CD4-positive, alpha-beta T cell treated with Interleukin-21 for 1 hour (primary cell): ENCODE measurements at regions not wholly inside any gene's neighbourhood (a gene's known extent, or its start where the extent isn't known, plus 50 kb on each side); places are given as distances from the start of the nearest gene placed in this dataset.

ENCODE experiments used
- DNase-seq: peaks from one replicate; pipeline ENCODE4 v3.0.0-alpha.2; 2020

DNA sequence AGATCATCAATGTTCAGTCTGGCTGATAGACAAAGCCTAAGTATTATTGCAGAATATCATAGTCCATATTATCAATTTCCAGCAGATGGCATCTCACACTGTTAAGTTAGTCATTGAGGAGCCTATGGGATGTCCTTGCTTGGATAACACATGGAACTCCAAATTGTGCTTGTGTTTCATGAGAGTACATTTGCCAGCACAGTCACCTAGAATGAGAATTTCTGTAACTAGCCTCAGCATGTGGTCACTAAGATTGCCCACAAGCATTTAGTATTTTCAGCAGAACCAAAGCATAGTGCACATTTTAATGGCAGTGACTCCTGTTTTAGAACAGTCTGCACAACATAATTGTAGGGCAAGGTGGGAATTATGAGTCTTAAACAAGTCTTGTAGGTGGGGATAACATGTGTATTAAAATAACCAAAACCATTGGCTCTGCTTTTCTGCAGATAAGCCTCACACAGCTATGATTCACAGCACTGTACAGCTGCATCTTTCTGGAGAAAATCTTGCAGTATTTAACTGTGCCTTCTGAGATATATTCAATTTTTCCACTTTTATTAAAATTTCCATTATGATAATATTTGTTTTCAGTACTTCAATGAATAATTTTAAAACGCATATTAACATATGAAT lies 882.8 kb upstream of the SOX9 start:
- DNase-seq, result no peak

DNA sequence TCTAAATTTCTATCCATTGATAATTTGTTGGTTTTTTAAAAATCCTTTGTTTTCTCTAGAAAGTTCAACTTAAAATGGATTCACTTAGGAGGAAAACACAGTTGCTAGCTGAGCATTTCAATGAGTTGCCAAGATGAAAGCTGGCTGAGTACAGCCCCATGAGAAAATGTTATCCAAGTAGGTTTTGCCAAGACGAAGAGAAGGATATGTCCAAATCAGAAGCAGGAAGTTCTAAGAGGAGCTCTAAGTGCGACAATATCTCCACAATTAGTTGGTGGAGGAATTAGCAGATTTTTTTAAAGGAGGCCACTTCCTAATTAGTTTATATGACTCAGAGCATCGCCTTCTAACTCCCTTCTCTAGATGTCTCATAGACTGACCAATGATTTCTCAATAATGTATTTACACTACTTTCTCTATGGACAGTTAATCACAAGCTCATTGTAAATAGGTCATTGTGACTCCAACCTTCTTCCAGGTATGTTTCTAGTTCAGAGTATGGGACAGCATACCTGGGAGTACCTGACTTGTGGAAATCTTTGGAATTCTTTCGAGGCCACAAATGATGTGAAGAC lies 873.3 kb upstream of the SOX9 start:
- DNase-seq, result no peak

- DNase-seq, result no peak
Measured at GRCh38 chr17:71251276-71251675, 869.5 kb upstream of the SOX9 start.

- no peak for DNase-seq
Measured at GRCh38 chr17:71251951-71252350, 868.9 kb upstream of the SOX9 start.

DNA sequence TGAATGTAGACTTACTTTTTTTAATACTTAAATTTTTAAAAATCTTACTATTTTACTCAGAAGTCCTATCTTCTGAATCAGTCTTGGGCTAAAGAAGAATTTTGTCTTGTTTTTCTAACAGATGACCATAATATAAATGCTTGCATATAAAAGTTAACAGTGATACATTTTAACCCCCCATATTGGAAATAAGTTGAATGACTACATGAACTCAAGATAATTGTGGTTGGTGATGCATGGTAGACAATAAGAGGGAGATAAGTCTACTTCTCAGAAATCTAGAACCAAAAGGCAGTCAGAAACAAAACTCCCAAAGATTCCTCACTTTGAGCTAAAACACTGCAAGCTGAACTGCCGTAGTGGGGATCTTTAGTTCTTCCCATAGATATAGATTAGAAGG lies 868.4 kb upstream of the SOX9 start:
- no peak for DNase-seq

DNA sequence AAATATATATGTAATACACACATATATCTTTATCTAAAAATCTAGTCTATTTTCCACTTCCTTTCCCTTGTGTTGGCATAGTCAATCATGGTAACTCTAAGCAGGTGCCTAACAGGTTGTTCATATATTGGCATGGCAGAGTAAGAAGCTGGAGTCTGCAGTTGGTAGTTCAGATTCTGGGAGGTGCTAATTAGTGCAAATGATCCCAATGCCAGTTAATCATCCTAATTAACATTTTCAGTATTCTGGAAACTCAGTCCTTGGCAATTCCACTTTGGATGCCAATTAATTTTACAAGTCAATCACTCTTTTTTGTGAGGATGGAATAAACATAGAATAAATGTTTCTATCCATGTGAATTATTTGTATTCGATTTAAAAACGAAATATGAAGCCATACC lies 863.7 kb upstream of the SOX9 start:
- DNase-seq, result no peak

DNA sequence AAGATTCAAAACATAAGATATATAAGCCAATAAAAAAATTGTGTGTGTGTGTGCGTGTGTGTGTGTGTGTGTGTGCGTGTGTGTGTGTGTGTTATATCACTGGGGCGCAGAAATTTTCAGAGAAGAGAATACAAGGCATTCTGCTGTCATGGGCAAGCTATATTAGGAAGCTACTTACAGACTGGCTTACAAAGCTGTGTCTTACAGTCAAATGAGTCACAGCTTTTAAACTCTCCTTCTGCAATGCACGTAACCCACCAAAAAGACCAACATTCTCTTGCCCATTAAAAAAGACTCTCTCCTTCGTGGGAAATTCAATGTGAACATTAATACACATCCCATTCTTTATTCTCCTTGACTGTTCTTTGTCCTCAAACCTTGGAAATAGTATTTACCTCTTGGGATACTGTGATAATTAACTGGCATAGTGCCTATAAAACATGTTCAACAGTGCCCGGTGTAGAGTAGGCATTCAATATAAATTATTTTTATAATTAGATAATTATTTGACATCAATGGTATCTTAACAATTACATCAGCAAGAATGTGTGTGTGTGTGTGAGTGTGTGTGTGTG lies 860.4 kb upstream of the SOX9 start:
- no peak for DNase-seq

DNA sequence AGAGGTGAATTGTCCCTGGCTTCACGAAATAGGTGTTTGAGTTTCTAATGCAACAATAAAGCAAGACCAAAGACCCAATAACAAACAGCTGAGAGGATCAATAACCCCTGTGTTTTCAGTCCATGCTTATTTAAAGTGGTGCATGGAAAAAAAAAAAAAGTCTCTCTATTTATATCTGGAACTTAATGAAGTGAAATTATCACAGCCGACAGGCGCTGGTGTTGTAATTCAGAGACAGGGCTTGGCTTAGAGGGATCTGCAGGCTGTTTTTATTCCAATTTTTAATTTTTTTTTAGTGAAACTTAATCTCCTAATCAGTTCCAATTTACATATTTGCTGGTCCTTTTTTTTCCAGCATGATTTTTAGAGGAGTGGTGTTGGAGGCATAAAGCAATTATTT lies 858.2 kb upstream of the SOX9 start:
- no peak for DNase-seq

- DNase-seq, result no peak
Measured at GRCh38 chr17:71267668-71268067, 853.2 kb upstream of the SOX9 start.

GRCh38 chr17:71269201-71269600 lies 851.6 kb upstream of the SOX9 start:
- no peak for DNase-seq

- no peak for DNase-seq
Measured at GRCh38 chr17:71273441-71273840, 847.4 kb upstream of the SOX9 start.

- DNase-seq, result no peak
Measured at GRCh38 chr17:71276079-71276478, 844.7 kb upstream of the SOX9 start.

- DNase-seq, result no peak
Measured at GRCh38 chr17:71283486-71283885, 837.3 kb upstream of the SOX9 start.

- DNase-seq, result no peak
Measured at GRCh38 chr17:71284032-71284755, 836.6 kb upstream of the SOX9 start.

- DNase-seq, result no peak
Measured at GRCh38 chr17:71286625-71287024, 834.2 kb upstream of the SOX9 start.

GRCh38 chr17:71287071-71287823 lies 833.6 kb upstream of the SOX9 start:
- no peak for DNase-seq

DNA sequence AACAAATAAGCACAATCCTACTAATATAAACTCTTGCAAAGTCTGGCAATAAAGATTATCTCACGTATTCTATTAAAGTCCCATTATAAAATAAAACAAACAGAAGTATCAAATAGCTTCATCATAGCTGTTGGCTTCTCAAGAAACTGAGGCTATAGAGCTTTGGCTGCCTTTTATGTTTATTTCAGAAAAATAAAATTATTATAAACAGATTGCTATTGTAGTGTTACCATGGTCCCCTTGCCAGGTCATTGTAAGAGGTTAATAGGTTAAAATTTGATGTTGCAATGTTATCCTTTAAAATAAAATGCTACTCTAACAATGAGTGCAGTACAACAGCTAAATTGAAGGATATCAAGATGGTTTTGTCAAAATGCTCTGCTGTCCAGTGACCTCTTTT lies 828.8 kb upstream of the SOX9 start:
- DNase-seq, result no peak

GRCh38 chr17:71296005-71296404 lies 824.8 kb upstream of the SOX9 start:
- DNase-seq, result no peak

GRCh38 chr17:71301063-71301462 lies 819.8 kb upstream of the SOX9 start:
- DNase-seq, result no peak

DNA sequence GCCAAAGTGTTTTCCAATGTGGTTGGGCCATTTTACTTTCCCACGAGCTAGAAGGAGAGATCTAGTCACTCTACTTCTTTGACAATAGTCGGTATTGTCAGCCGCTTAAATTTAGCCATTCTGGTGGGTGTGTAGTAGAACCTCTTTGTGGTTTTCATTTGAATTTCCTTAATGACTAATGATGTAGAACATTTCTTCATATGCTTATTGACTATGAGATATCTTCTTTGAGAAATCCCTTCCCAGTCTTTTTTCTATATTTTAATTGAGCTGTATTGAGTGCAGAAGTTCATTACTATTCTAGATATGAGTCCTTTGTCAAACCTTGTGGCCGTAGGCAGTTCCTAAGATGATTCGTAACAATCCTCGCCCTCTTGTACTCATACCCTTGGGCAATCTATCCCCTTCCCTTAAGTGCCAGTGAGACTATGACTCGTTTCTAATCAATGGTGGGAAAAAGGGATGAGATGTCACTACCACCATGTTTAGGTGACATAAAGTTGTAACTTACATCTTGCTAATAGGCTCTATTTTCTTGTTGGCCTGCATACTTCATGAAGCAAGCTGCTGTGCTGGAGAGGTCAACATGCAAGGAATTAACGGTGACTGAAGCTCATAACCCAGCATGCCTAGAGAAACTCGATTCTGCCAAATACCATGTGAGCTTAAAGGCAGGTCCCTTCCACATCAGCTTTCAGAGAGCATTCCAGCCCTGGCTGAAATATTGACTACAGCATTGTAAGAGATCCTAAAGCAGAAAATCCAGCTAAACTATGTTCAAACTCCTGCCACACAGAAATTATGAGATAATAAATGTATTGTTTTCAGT lies 817.9 kb upstream of the SOX9 start:
- no peak for DNase-seq

DNA sequence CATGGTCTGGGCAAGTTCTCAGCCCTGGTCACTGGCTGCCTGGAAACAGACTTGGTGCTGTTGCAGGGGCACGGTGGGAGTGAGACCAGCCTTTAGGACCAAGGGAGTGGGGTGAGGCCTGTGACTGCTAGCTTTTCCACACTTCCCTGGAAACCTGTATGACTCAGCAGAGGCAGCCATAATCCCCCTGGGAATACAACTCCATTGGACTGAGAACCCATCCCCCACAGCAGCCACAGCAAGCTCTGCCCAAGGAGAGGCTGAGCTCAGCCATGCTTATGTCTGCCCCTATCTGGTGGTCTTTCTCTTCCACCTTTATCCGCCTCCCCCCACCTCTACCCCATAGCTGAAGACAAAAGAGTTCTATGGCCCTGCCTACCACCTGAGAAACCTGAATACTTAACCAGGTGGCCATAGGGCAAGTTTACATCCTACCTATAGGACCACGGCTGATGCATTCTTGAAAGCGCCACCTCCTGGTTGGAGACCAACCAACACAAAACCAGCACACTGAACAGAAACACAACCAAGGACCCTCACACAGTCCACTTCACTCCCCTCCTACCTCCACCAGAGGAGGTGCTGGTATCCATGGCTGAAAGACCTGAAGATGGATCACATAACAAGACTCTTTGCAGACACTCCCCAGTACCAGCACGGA lies 816.2 kb upstream of the SOX9 start:
- DNase-seq, result no peak

DNA sequence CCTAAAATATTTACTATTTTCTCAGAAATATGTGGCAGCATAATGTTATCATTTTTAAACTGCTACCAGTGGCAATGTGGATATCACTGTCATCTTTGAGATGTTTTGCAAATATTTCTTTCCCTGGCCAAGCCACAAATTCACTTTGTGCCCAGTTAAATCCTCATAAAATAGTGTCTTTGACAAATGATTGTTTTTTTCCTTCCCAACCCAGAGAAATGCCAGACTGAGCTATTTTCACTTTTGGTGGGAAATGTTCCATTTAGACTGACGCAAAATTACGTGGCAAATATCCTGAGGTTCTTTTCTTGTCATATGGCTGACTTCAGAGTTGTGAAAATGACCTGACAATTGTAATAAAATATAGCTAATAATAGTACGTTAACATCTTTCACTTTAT lies 807.0 kb upstream of the SOX9 start:
- DNase-seq, result no peak
